ENCODE measurements at regions not wholly inside any gene's neighbourhood (a gene's known extent, or its start where the extent isn't known, plus 50 kb on each side); places are given as distances from the start of the nearest gene placed in this dataset.

DNA sequence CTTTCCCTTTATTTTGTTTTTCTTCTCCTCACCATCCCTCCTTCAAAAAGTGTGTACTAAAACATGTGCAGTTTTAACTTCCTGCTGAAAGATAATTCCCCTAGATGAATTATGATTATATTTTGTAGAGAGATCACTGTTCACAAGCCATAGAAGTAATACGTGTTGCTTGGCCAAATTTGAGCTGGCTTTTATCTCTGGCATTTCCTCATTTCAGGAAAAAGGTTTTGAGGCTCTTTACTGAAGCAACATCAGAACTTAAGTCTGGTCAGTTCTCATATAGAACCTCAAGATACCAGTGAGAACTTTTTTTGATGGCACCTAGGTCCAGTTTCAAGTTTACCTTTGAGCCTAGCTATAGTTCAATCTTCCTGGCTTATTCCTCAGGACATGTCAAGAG, 463.3 kb downstream of the INHBA start:
- TF ChIP-seq EZH2phosphoT487 (IDR thresholded peaks at IDR 0.05; ENCODE audit: borderline replicate concordance) = no peak
- TF ChIP-seq, protein P1, sequence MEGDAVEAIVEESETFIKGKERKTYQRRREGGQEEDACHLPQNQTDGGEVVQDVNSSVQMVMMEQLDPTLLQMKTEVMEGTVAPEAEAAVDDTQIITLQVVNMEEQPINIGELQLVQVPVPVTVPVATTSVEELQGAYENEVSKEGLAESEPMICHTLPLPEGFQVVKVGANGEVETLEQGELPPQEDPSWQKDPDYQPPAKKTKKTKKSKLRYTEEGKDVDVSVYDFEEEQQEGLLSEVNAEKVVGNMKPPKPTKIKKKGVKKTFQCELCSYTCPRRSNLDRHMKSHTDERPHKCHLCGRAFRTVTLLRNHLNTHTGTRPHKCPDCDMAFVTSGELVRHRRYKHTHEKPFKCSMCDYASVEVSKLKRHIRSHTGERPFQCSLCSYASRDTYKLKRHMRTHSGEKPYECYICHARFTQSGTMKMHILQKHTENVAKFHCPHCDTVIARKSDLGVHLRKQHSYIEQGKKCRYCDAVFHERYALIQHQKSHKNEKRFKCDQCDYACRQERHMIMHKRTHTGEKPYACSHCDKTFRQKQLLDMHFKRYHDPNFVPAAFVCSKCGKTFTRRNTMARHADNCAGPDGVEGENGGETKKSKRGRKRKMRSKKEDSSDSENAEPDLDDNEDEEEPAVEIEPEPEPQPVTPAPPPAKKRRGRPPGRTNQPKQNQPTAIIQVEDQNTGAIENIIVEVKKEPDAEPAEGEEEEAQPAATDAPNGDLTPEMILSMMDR (conservative IDR thresholded peaks at IDR 0.05; ENCODE audit: low read length) = no peak
